Endothelial cell of umbilical vein (primary cell): ENCODE measurements at regions not wholly inside any gene's neighbourhood (a gene's known extent, or its start where the extent isn't known, plus 50 kb on each side); places are given as distances from the start of the nearest gene placed in this dataset.

Experiments
- BruUV-seq: library from RNA; stranded (reverse); fragments of 400-500 nt; replicated peaks from 2 replicates; lab custom pipeline; 2021; lab: Mats Ljungman, UMichigan
- CTCF ChIA-PET: fragments of 300-600, 350-600 bp; sonication (Branson Sonifier 250); formaldehyde crosslinking; loops from one replicate; lab custom pipeline; 2021; ENCODE audit warnings: antibody characterized with exemption, inconsistent platforms; lab: Charles Lee
- POLR2A ChIA-PET: fragments of 300-600, 350-600 bp; sonication (Branson Sonifier 250); formaldehyde crosslinking; loops from one replicate; lab custom pipeline; 2021; ENCODE audit warnings: antibody characterized with exemption, inconsistent platforms; lab: Charles Lee
- DNase-seq: peaks from one replicate; pipeline ENCODE4 v3.0.0-alpha.2; 2011; ENCODE audit warnings: low read depth, low spot score
- FAIRE-seq: peaks from 2 replicates; lab custom pipeline; 2011; peaks lifted over from hg19 to GRCh38; lab: Jason Lieb, UNC
- H2AFZ ChIP-seq: 2 replicates; pipeline ENCODE4 v1.6.0; 2012; ENCODE audit warnings: low read depth, low read length, control low read depth, inconsistent platforms
- H3K27ac ChIP-seq: 2 replicates; pipeline ENCODE4 v1.5.1; 2011; ENCODE audit warnings: low read depth, mild to moderate bottlenecking, control low read depth, low read length, moderate library complexity; ENCODE audit not compliant: insufficient read depth
- H3K27me3 ChIP-seq, 2 experiments: 2 replicates each; pipeline versions ENCODE4 v1.6.0 to v1.6.1; 2011; ENCODE audit warnings: low read length in 2 of 2, mixed read lengths in 1 of 2; ENCODE audit not compliant: control insufficient read depth in 2 of 2, insufficient read depth in 2 of 2
- H3K36me3 ChIP-seq, 2 experiments: 2 replicates in 1 of 2; 3 replicates in 1 of 2; pipeline ENCODE4 v1.5.1; 2011; ENCODE audit warnings: low read length in 2 of 2, mild to moderate bottlenecking in 1 of 2, moderate library complexity in 1 of 2; ENCODE audit not compliant: control insufficient read depth in 2 of 2, insufficient read depth in 2 of 2; ENCODE audit errors: extremely low read depth in 1 of 2
- H3K4me1 ChIP-seq: 3 replicates; pipeline ENCODE4 v1.5.1; 2011; ENCODE audit warnings: mild to moderate bottlenecking, low read length; ENCODE audit not compliant: control insufficient read depth, insufficient read depth; ENCODE audit errors: extremely low read depth
- H3K4me2 ChIP-seq: 2 replicates; pipeline ENCODE4 v1.6.1; 2011; ENCODE audit warnings: low read length, control low read depth, mixed read lengths; ENCODE audit not compliant: insufficient read depth
- H3K4me3 ChIP-seq, 3 experiments: fragments of 200-600 bp in 1 of 3; sonication (generic), shearing (Covaris generic) in 1 of 3; replicated peaks in 1 of 3; 2 replicates each; pipeline ENCODE4 v1.5.1; 2011 to 2016; ENCODE audit warnings: control low read depth in 3 of 3, low read length in 3 of 3, mild to moderate bottlenecking in 2 of 3, inconsistent platforms in 1 of 3, low read depth in 1 of 3, moderate library complexity in 1 of 3; ENCODE audit not compliant: insufficient read depth in 1 of 3
- H3K79me2 ChIP-seq: 2 replicates; pipeline ENCODE4 v1.6.0; 2012; ENCODE audit warnings: low read length, inconsistent platforms; ENCODE audit not compliant: control insufficient read depth, insufficient read depth
- H3K9ac ChIP-seq: replicated peaks from 2 replicates; pipeline ENCODE3; 2011; ENCODE audit warnings: low read length, control low read depth; ENCODE audit not compliant: insufficient read depth; ENCODE audit errors: extremely low read depth
- H3K9me1 ChIP-seq: replicated peaks from 3 replicates; pipeline ENCODE4 v1.6.0; 2011; ENCODE audit warnings: mild to moderate bottlenecking, low read length; ENCODE audit not compliant: control insufficient read depth, insufficient read depth; ENCODE audit errors: extremely low read depth
- H3K9me3 ChIP-seq: replicated peaks from 2 replicates; pipeline ENCODE4 v1.5.1; 2012; ENCODE audit warnings: low read length, inconsistent platforms; ENCODE audit not compliant: control insufficient read depth, insufficient read depth
- H4K20me1 ChIP-seq: replicated peaks from 2 replicates; pipeline ENCODE3; 2011; ENCODE audit warnings: mild to moderate bottlenecking, low read length; ENCODE audit not compliant: control insufficient read depth, insufficient read depth; ENCODE audit errors: extremely low read depth
- EZH2 ChIP-seq: IDR thresholded peaks from 2 replicates; pipeline ENCODE4 v1.6.1; 2012; ENCODE audit warnings: borderline replicate concordance, low read depth, mild to moderate bottlenecking, moderate library complexity, low read length, inconsistent platforms; ENCODE audit not compliant: severe bottlenecking
- FOS ChIP-seq: IDR thresholded peaks from 2 replicates; pipeline ENCODE4 v1.6.1; 2011; ENCODE audit warnings: mild to moderate bottlenecking, low read length, moderate library complexity, borderline replicate concordance; ENCODE audit not compliant: insufficient read depth
- GATA2 ChIP-seq: IDR thresholded peaks from 2 replicates; pipeline ENCODE4 v1.7.0; 2011; ENCODE audit warnings: low read depth, mild to moderate bottlenecking, moderate library complexity, mixed read lengths, low read length; ENCODE audit not compliant: insufficient read length, insufficient read depth
- JUN ChIP-seq: IDR thresholded peaks from 2 replicates; pipeline ENCODE4 v1.6.1; 2011; ENCODE audit warnings: borderline replicate concordance, low read depth; ENCODE audit not compliant: insufficient read length, insufficient read depth
- MYC ChIP-seq: IDR thresholded peaks from one replicate; pipeline ENCODE4 v1.6.1; 2011; ENCODE audit warnings: mild to moderate bottlenecking, low read depth, low read length
- POLR2A ChIP-seq: IDR thresholded peaks from 2 replicates; pipeline ENCODE4 v1.6.1; 2012; ENCODE audit warnings: low read depth, mild to moderate bottlenecking, control low read depth, low read length
- POLR2AphosphoS5 ChIP-seq: IDR thresholded peaks from 2 replicates; pipeline ENCODE4 v1.6.1; 2012; ENCODE audit warnings: low read depth, mild to moderate bottlenecking, control low read depth, low read length, moderate library complexity; ENCODE audit not compliant: insufficient read depth
- dilution Hi-C: fragments of 300-500 bp; cut with MboI; formaldehyde crosslinking; loops from one replicate; pipeline ENCODE4 v1.15.0; 2019; ENCODE audit warnings: low sequenced_read_pairs; ENCODE audit not compliant: extremely low pct_ligation_motif_present
- intact Hi-C: fragments of 100-400 bp; cut with micrococcal nuclease; formaldehyde crosslinking; loops from one replicate; pipeline ENCODE4 v1.10.0; 2022
- TF ChIP-seq, protein P1 (sequence below), 2 donors: IDR thresholded peaks; 1 replicate in 1 of 2; 2 replicates in 1 of 2; pipeline ENCODE4 v1.5.1; 2011; ENCODE audit warnings: low read length in 2 of 2, mild to moderate bottlenecking in 2 of 2, moderate library complexity in 2 of 2, control low read depth in 1 of 2, inconsistent platforms in 1 of 2, low read depth in 1 of 2; ENCODE audit not compliant: insufficient read depth in 1 of 2; ENCODE audit errors: extremely low read depth in 1 of 2
- TF ChIP-seq, protein P2 (sequence below): IDR thresholded peaks from 2 replicates; pipeline ENCODE4 v1.6.1; 2011; ENCODE audit not compliant: insufficient read depth, insufficient read length

DNA sequence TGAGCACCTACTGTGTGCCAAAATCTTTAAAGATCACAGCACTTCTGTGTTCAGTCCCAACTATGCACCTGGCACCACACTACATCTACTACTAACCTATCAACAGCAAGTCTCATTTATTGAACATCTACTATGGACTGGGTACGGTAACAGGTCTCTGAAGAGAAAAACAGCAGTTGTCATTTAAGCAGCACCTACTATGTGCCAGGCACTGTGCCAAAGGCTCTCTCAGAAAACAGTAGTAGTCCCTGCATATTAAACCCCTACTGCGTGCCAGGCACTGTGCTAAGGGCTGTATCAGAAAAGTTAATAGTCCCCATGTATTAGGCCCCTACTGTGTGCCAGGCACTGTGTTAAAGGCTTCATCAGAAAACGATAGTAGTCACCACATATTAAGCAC, 106.2 kb downstream of the PTPRS start:
- dilution Hi-C loops (no loop called here), intact Hi-C loops (no loop called here)
- POLR2A ChIA-PET: no interaction called here
- H3K9ac ChIP-seq: no peak overlapping the region
- H3K79me2 ChIP-seq: no peaks in the 10 kb centered on the region
- no peaks in the 10 kb centered on the region for H4K20me1 ChIP-seq
- no peak for FAIRE-seq
- BruUV-seq: no TSS peak
- no peak overlapping the region for H2AFZ ChIP-seq
- H3K9me3 ChIP-seq: no peaks in the 10 kb centered on the region
- DNase-seq: no peak
- H3K4me3 ChIP-seq: no peak overlapping the region
- H3K27ac ChIP-seq: no peak overlapping the region
- CTCF ChIA-PET: no interaction called here
- peaks cover 0 to 3% of the 10 kb centered on the region in 2 experiments for H3K27me3 ChIP-seq
- TF ChIP-seq, protein P1, sequence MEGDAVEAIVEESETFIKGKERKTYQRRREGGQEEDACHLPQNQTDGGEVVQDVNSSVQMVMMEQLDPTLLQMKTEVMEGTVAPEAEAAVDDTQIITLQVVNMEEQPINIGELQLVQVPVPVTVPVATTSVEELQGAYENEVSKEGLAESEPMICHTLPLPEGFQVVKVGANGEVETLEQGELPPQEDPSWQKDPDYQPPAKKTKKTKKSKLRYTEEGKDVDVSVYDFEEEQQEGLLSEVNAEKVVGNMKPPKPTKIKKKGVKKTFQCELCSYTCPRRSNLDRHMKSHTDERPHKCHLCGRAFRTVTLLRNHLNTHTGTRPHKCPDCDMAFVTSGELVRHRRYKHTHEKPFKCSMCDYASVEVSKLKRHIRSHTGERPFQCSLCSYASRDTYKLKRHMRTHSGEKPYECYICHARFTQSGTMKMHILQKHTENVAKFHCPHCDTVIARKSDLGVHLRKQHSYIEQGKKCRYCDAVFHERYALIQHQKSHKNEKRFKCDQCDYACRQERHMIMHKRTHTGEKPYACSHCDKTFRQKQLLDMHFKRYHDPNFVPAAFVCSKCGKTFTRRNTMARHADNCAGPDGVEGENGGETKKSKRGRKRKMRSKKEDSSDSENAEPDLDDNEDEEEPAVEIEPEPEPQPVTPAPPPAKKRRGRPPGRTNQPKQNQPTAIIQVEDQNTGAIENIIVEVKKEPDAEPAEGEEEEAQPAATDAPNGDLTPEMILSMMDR (IDR thresholded peaks at IDR 0.05; ENCODE audit: extremely low read depth in 1 of 2, insufficient read depth in 1 of 2, low read depth in 1 of 2, low read length in 2 of 2): no peak
- TF ChIP-seq JUN (no peak), GATA2 (no peak), MYC (no peak), EZH2 (no peak), POLR2A (no peak), FOS (no peak), POLR2AphosphoS5 (no peak)
- TF ChIP-seq, protein P2, sequence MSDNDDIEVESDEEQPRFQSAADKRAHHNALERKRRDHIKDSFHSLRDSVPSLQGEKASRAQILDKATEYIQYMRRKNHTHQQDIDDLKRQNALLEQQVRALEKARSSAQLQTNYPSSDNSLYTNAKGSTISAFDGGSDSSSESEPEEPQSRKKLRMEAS: no peak
- no peaks in the 10 kb centered on the region for H3K9me1 ChIP-seq
- H3K36me3 ChIP-seq: no peaks in the 10 kb centered on the region
- H3K4me1 ChIP-seq: no peaks in the 10 kb centered on the region
- H3K4me2 ChIP-seq: no peak overlapping the region
